Natural killer cell (primary cell): ENCODE measurements at regions not wholly inside any gene's neighbourhood (a gene's known extent, or its start where the extent isn't known, plus 50 kb on each side); places are given as distances from the start of the nearest gene placed in this dataset.

ENCODE experiments used
- ATAC-seq, 3 donors: fragments of 150-1000 bp in 2 of 3; fragments of 200-7000 bp in 1 of 3; cut with Tn5 transposase; 1 replicate in 1 of 3; 2 replicates in 2 of 3; pipeline ENCODE4 v1.10.0; 2021; ENCODE audit warnings: mild to moderate bottlenecking in 2 of 3, moderate library complexity in 2 of 3
- DNase-seq, 2 donors: peaks; one replicate each; pipeline versions ENCODE4 v3.0.0 to v3.0.0-alpha.2; 2013 to 2021; ENCODE audit warnings: mixed read lengths in 1 of 2
- H3K27ac ChIP-seq: one replicate; pipeline ENCODE4 v1.5.1; 2013; ENCODE audit warnings: mild to moderate bottlenecking, low read length
- H3K27me3 ChIP-seq: one replicate; pipeline ENCODE4 v1.6.1; 2013; ENCODE audit warnings: low read length; ENCODE audit not compliant: control insufficient read depth, insufficient read depth
- H3K36me3 ChIP-seq: one replicate; pipeline ENCODE4 v1.6.1; 2013; ENCODE audit warnings: low read length; ENCODE audit not compliant: control insufficient read depth, insufficient read depth
- H3K4me1 ChIP-seq: one replicate; pipeline ENCODE4 v1.6.1; 2013; ENCODE audit warnings: low read length; ENCODE audit not compliant: control insufficient read depth, insufficient read depth
- H3K4me3 ChIP-seq: one replicate; pipeline ENCODE4 v1.5.1; 2013; ENCODE audit warnings: low read length
- H3K9me3 ChIP-seq: one replicate; pipeline ENCODE4 v1.6.1; 2013; ENCODE audit warnings: low read length; ENCODE audit not compliant: control insufficient read depth, insufficient read depth
- H3K27ac Mint-ChIP-seq, 2 donors: one replicate each; pipeline ENCODE4 v1.8.0; 2022; ENCODE audit warnings: mild to moderate bottlenecking in 2 of 2, mixed read lengths in 2 of 2, moderate library complexity in 1 of 2
- H3K27me3 Mint-ChIP-seq, 2 donors: one replicate each; pipeline ENCODE4 v1.8.0; 2022; ENCODE audit warnings: low read depth in 2 of 2, mixed read lengths in 2 of 2
- H3K36me3 Mint-ChIP-seq: one replicate; pipeline ENCODE4 v1.8.0; 2022; ENCODE audit warnings: mixed read lengths
- H3K4me1 Mint-ChIP-seq, 2 donors: one replicate each; pipeline ENCODE4 v1.8.0; 2022; ENCODE audit warnings: mixed read lengths in 2 of 2
- H3K4me3 Mint-ChIP-seq: one replicate; pipeline ENCODE4 v1.8.0; 2022; ENCODE audit warnings: mild to moderate bottlenecking, moderate library complexity, mixed read lengths
- H3K9me3 Mint-ChIP-seq, 2 donors: one replicate each; pipeline ENCODE4 v1.8.0; 2022; ENCODE audit warnings: mixed read lengths in 2 of 2
- WGBS: methylation state at CpG from one replicate; pipeline ENCODE4 v1.1.7; 2013; ENCODE audit warnings: missing lambda C conversion rate; ENCODE audit not compliant: insufficient coverage; 5-methylcytosine and 5-hydroxymethylcytosine counted together
- intact Hi-C: fragments of 100-400 bp; cut with micrococcal nuclease; formaldehyde crosslinking; loops from one replicate; pipeline ENCODE4 v1.14.2; 2022
- TF ChIP-seq, protein P1 (sequence below): fragments of 200-600 bp; IDR thresholded peaks from one replicate; pipeline ENCODE4 v1.8.0; 2022; ENCODE audit warnings: antibody characterized with exemption

GRCh38 chr5:24850926-24851486 is 206.2 kb upstream of the CDH10 start:
- Mint-ChIP-seq H3K4me1 (no peaks in the 10 kb centered on the region), H3K27me3 (no peaks in the 10 kb centered on the region), H3K36me3 (peaks cover 16% of the 10 kb centered on the region), H3K9me3 (peaks cover 5 to 14% of the 10 kb centered on the region in 2 donors), H3K27ac (no peak overlapping the region), H3K4me3 (no peak overlapping the region)
- WGBS: 75% methylated on average over 5 of the region's 5 CpGs
- no peaks in the 10 kb centered on the region for H3K27me3 ChIP-seq
- H3K4me3 ChIP-seq: no peak overlapping the region
- H3K9me3 ChIP-seq: no peaks in the 10 kb centered on the region
- H3K4me1 ChIP-seq: no peaks in the 10 kb centered on the region
- TF ChIP-seq, protein P1, sequence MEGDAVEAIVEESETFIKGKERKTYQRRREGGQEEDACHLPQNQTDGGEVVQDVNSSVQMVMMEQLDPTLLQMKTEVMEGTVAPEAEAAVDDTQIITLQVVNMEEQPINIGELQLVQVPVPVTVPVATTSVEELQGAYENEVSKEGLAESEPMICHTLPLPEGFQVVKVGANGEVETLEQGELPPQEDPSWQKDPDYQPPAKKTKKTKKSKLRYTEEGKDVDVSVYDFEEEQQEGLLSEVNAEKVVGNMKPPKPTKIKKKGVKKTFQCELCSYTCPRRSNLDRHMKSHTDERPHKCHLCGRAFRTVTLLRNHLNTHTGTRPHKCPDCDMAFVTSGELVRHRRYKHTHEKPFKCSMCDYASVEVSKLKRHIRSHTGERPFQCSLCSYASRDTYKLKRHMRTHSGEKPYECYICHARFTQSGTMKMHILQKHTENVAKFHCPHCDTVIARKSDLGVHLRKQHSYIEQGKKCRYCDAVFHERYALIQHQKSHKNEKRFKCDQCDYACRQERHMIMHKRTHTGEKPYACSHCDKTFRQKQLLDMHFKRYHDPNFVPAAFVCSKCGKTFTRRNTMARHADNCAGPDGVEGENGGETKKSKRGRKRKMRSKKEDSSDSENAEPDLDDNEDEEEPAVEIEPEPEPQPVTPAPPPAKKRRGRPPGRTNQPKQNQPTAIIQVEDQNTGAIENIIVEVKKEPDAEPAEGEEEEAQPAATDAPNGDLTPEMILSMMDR: no peak
- H3K27ac ChIP-seq: no peak overlapping the region
- DNase-seq (no peak), ATAC-seq (no peak)
- intact Hi-C loops: no loop called here
- no peaks in the 10 kb centered on the region for H3K36me3 ChIP-seq

- no peak overlapping the region for H3K27ac Mint-ChIP-seq
- peaks cover 14% of the 10 kb centered on the region for H3K36me3 Mint-ChIP-seq
- WGBS: no CpG with 5 or more reads among the region's 1 CpG
- H3K27ac ChIP-seq: no peak overlapping the region
- H3K4me3 Mint-ChIP-seq: no peak overlapping the region
- no peaks in the 10 kb centered on the region for H3K4me1 ChIP-seq
- no peaks in the 10 kb centered on the region for H3K27me3 Mint-ChIP-seq
- no peaks in the 10 kb centered on the region for H3K4me1 Mint-ChIP-seq
- no peaks in the 10 kb centered on the region for H3K36me3 ChIP-seq
- no peak overlapping the region for H3K4me3 ChIP-seq
- H3K9me3 ChIP-seq: no peaks in the 10 kb centered on the region
- H3K9me3 Mint-ChIP-seq: peaks cover 5 to 16% of the 10 kb centered on the region in 2 donors
- intact Hi-C loops: no loop called here
- H3K27me3 ChIP-seq: no peaks in the 10 kb centered on the region
- TF ChIP-seq, protein P1: no peak
- ATAC-seq (no peak), DNase-seq (no peak)
Measured at GRCh38 chr5:24849210-24849609, 204.4 kb upstream of the CDH10 start.

- WGBS: 88% methylated on average over 3 of the region's 5 CpGs
- H3K4me3 Mint-ChIP-seq: no peak overlapping the region
- H3K36me3 Mint-ChIP-seq: peaks cover 14% of the 10 kb centered on the region
Measured at GRCh38 chr5:24831989-24832388, 187.2 kb upstream of the CDH10 start.

More at GRCh38 chr5:24831989-24832388, 187.2 kb upstream of the CDH10 start:
- no peaks in the 10 kb centered on the region for H3K4me1 ChIP-seq
- Mint-ChIP-seq H3K27ac (no peak overlapping the region), H3K9me3 (peaks cover 6 to 14% of the 10 kb centered on the region in 2 donors), H3K27me3 (no peaks in the 10 kb centered on the region), H3K4me1 (no peaks in the 10 kb centered on the region)
- no peaks in the 10 kb centered on the region for H3K36me3 ChIP-seq
- intact Hi-C loops: no loop called here
- H3K27ac ChIP-seq: no peak overlapping the region
- H3K27me3 ChIP-seq: no peaks in the 10 kb centered on the region
- no peaks in the 10 kb centered on the region for H3K9me3 ChIP-seq
- no peak for ATAC-seq
- TF ChIP-seq, protein P1: no peak
- no peak overlapping the region for H3K4me3 ChIP-seq
- DNase-seq: no peak
